ENCODE measurements at regions not wholly inside any gene's neighbourhood (a gene's known extent, or its start where the extent isn't known, plus 50 kb on each side); places are given as distances from the start of the nearest gene placed in this dataset.

DNA sequence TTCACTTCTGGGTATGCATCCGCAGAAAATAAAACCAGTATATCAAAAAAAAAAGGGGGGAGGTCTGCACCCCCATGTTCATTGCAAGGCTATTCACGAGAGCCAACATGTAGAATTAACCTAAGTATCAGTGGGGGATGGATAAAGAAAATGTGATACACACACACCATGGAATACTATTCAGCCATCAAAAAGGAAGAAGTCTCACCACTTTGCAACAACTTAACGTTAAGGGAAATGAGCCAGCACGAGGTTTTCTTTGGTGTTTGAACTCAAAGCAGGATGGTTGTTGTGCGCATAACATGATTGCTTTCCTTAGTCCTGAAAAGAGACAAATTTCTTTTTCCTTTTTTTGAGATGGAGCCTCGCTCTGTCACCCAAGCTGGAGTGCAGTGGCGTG, 222.7 kb downstream of the SHOX start (continued):
- no peak for TF ChIP-seq ESRRG (CRISPR knock-in tag; IDR thresholded peaks at IDR 0.05)
- no peak for TF ChIP-seq RARB (CRISPR knock-in tag; IDR thresholded peaks at IDR 0.05)
- no peak for TF ChIP-seq SNAI2 (CRISPR knock-in tag; IDR thresholded peaks at IDR 0.05)
- TF ChIP-seq, protein P1, sequence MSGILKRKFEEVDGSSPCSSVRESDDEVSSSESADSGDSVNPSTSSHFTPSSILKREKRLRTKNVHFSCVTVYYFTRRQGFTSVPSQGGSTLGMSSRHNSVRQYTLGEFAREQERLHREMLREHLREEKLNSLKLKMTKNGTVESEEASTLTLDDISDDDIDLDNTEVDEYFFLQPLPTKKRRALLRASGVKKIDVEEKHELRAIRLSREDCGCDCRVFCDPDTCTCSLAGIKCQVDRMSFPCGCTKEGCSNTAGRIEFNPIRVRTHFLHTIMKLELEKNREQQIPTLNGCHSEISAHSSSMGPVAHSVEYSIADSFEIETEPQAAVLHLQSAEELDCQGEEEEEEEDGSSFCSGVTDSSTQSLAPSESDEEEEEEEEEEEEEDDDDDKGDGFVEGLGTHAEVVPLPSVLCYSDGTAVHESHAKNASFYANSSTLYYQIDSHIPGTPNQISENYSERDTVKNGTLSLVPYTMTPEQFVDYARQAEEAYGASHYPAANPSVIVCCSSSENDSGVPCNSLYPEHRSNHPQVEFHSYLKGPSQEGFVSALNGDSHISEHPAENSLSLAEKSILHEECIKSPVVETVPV (CRISPR knock-in tag; IDR thresholded peaks at IDR 0.05): no peak
- no peak for TF ChIP-seq ZFP3 (CRISPR knock-in tag; IDR thresholded peaks at IDR 0.05)
- TF ChIP-seq, protein P2, sequence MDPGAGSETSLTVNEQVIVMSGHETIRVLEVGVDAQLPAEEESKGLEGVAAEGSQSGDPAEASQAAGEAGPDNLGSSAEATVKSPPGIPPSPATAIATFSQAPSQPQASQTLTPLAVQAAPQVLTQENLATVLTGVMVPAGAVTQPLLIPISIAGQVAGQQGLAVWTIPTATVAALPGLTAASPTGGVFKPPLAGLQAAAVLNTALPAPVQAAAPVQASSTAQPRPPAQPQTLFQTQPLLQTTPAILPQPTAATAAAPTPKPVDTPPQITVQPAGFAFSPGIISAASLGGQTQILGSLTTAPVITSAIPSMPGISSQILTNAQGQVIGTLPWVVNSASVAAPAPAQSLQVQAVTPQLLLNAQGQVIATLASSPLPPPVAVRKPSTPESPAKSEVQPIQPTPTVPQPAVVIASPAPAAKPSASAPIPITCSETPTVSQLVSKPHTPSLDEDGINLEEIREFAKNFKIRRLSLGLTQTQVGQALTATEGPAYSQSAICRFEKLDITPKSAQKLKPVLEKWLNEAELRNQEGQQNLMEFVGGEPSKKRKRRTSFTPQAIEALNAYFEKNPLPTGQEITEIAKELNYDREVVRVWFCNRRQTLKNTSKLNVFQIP (CRISPR knock-in tag; IDR thresholded peaks at IDR 0.05; ENCODE audit: borderline replicate concordance, low read depth): no peak

DNA sequence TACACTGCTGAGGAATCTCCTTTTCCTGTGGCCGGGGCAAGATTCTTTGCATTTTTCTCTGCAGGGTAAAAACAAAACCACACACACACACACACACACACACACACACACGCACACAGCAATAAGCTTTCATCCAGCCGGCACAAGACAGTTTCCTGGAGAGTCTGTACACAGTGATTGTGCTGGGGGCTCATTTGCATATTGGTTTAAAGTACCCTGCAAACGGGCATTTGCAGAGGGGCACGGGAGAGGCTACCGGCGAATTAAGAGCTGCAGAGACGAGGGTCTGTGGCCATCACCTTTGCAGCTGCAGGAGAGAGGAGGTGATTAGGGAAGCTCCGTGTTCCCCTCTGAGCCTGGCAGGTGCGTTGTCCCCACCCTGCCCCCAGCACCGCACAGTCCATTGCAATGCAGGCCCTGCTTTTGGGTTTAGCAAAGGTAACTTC, 219.9 kb downstream of the SHOX start:
- ATAC-seq: no peak
- TF ChIP-seq, protein P3, sequence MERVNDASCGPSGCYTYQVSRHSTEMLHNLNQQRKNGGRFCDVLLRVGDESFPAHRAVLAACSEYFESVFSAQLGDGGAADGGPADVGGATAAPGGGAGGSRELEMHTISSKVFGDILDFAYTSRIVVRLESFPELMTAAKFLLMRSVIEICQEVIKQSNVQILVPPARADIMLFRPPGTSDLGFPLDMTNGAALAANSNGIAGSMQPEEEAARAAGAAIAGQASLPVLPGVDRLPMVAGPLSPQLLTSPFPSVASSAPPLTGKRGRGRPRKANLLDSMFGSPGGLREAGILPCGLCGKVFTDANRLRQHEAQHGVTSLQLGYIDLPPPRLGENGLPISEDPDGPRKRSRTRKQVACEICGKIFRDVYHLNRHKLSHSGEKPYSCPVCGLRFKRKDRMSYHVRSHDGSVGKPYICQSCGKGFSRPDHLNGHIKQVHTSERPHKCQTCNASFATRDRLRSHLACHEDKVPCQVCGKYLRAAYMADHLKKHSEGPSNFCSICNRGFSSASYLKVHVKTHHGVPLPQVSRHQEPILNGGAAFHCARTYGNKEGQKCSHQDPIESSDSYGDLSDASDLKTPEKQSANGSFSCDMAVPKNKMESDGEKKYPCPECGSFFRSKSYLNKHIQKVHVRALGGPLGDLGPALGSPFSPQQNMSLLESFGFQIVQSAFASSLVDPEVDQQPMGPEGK (CRISPR knock-in tag; IDR thresholded peaks at IDR 0.05; ENCODE audit: borderline replicate concordance): no peak
- TF ChIP-seq, protein P2 (CRISPR knock-in tag; IDR thresholded peaks at IDR 0.05; ENCODE audit: borderline replicate concordance, low read depth): no peak
- TF ChIP-seq, protein P4, sequence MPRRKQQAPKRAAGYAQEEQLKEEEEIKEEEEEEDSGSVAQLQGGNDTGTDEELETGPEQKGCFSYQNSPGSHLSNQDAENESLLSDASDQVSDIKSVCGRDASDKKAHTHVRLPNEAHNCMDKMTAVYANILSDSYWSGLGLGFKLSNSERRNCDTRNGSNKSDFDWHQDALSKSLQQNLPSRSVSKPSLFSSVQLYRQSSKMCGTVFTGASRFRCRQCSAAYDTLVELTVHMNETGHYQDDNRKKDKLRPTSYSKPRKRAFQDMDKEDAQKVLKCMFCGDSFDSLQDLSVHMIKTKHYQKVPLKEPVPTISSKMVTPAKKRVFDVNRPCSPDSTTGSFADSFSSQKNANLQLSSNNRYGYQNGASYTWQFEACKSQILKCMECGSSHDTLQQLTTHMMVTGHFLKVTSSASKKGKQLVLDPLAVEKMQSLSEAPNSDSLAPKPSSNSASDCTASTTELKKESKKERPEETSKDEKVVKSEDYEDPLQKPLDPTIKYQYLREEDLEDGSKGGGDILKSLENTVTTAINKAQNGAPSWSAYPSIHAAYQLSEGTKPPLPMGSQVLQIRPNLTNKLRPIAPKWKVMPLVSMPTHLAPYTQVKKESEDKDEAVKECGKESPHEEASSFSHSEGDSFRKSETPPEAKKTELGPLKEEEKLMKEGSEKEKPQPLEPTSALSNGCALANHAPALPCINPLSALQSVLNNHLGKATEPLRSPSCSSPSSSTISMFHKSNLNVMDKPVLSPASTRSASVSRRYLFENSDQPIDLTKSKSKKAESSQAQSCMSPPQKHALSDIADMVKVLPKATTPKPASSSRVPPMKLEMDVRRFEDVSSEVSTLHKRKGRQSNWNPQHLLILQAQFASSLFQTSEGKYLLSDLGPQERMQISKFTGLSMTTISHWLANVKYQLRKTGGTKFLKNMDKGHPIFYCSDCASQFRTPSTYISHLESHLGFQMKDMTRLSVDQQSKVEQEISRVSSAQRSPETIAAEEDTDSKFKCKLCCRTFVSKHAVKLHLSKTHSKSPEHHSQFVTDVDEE (CRISPR knock-in tag; IDR thresholded peaks at IDR 0.05): no peak
- no peak for TF ChIP-seq ARNTL (CRISPR knock-in tag; IDR thresholded peaks at IDR 0.05; ENCODE audit: borderline replicate concordance, low read depth)
- TF ChIP-seq ZNF8 (CRISPR knock-in tag; IDR thresholded peaks at IDR 0.05): no peak
- TF ChIP-seq GLIS3 (CRISPR knock-in tag; IDR thresholded peaks at IDR 0.05): no peak
- TF ChIP-seq ZFP30 (CRISPR knock-in tag; IDR thresholded peaks at IDR 0.05): no peak

DNA sequence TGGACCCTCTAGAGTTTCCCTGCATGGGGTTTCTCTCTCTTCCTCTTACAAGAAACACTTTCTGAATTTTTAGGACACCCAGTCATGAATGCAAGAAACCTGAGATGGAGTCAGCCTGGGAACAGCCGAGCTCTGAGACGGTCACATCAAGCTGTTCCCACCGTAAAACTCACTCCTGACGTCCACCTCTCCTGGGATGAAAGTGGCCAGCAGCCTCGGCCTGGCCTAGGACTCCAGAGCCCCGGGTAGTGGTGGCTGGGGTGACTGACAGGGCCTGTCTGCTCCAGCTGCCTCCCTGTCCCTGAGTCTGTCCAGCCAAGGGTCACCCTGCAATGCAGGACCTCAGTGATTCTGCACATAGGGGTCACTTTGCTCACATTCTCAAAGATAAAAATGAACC, 217.8 kb downstream of the SHOX start:
- ATAC-seq: no peak
- TF ChIP-seq RARB (CRISPR knock-in tag; IDR thresholded peaks at IDR 0.05) (no peak), GLIS3 (CRISPR knock-in tag; IDR thresholded peaks at IDR 0.05) (no peak), OSR1 (CRISPR knock-in tag; IDR thresholded peaks at IDR 0.05) (no peak), ZFP3 (CRISPR knock-in tag; IDR thresholded peaks at IDR 0.05) (no peak), ZNF70 (CRISPR knock-in tag; IDR thresholded peaks at IDR 0.05) (no peak), ARNTL (CRISPR knock-in tag; IDR thresholded peaks at IDR 0.05; ENCODE audit: borderline replicate concordance, low read depth) (no peak), ZC3H10 (CRISPR knock-in tag; IDR thresholded peaks at IDR 0.05) (no peak)
- TF ChIP-seq, protein P1 (CRISPR knock-in tag; IDR thresholded peaks at IDR 0.05): no peak
- TF ChIP-seq, protein P2 (CRISPR knock-in tag; IDR thresholded peaks at IDR 0.05; ENCODE audit: borderline replicate concordance, low read depth): no peak
- TF ChIP-seq, protein P3 (CRISPR knock-in tag; IDR thresholded peaks at IDR 0.05; ENCODE audit: borderline replicate concordance): no peak
- TF ChIP-seq, protein P4 (CRISPR knock-in tag; IDR thresholded peaks at IDR 0.05): no peak
- TF ChIP-seq, protein P5, sequence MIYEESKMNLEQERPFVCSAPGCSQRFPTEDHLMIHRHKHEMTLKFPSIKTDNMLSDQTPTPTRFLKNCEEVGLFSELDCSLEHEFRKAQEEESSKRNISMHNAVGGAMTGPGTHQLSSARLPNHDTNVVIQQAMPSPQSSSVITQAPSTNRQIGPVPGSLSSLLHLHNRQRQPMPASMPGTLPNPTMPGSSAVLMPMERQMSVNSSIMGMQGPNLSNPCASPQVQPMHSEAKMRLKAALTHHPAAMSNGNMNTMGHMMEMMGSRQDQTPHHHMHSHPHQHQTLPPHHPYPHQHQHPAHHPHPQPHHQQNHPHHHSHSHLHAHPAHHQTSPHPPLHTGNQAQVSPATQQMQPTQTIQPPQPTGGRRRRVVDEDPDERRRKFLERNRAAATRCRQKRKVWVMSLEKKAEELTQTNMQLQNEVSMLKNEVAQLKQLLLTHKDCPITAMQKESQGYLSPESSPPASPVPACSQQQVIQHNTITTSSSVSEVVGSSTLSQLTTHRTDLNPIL (CRISPR knock-in tag; IDR thresholded peaks at IDR 0.05; ENCODE audit: low read depth): no peak
